ENCODE measurements at regions not wholly inside any gene's neighbourhood (a gene's known extent, or its start where the extent isn't known, plus 50 kb on each side); places are given as distances from the start of the nearest gene placed in this dataset.

DNA sequence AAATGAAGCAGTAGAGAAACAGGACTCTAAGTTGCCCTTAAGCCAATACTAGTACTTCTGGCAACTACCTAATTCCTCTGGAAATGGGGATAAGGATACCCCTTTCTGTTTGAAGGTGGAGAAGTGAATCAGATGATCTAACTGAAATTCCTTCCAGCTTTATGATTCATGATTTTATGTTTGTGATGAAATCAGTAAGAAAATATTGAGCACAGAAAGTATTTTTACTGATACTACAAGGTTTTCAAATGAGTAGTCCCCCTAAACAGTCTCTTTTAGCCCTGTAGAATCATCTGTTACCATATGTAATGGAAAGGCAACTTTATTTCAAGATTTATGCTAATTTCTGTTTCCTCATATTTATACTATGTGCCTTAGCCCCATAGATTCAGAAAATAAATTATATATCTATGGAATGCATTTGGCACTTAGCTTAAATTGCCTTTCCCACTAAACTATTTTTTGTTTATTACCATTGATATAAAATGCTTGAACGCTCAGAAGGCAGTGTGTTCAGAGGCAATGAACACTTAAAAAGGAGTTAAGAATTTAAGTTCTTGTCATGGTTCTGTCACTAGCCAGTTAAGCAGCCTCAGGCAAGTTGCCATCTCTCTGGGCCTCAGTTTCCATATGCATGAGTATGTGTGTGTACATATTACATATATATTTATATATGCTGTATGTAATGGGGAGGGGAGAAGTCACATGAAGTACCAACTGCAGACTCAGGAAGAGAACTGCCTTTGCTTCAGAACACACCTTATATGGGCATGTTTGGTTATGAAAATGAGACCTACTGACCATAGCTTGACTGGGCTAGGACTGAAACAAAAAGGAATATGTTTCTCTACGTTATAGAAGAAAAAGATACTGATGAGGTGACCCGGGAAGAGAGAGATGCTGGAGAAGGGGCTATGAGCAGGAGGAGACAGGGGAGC is 97.7 kb downstream of the CDC42EP3 start:
- no peak for TF ChIP-seq SMC3 (IDR thresholded peaks at IDR 0.05; ENCODE audit: low read depth, low read length)
- no peak for TF ChIP-seq POLR2A (IDR thresholded peaks at IDR 0.05; ENCODE audit: low read depth, low read length)
- TF ChIP-seq, protein P1, sequence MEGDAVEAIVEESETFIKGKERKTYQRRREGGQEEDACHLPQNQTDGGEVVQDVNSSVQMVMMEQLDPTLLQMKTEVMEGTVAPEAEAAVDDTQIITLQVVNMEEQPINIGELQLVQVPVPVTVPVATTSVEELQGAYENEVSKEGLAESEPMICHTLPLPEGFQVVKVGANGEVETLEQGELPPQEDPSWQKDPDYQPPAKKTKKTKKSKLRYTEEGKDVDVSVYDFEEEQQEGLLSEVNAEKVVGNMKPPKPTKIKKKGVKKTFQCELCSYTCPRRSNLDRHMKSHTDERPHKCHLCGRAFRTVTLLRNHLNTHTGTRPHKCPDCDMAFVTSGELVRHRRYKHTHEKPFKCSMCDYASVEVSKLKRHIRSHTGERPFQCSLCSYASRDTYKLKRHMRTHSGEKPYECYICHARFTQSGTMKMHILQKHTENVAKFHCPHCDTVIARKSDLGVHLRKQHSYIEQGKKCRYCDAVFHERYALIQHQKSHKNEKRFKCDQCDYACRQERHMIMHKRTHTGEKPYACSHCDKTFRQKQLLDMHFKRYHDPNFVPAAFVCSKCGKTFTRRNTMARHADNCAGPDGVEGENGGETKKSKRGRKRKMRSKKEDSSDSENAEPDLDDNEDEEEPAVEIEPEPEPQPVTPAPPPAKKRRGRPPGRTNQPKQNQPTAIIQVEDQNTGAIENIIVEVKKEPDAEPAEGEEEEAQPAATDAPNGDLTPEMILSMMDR (conservative IDR thresholded peaks at IDR 0.05; ENCODE audit: low read depth, low read length), result no peak
- TF ChIP-seq MAZ (IDR thresholded peaks at IDR 0.05; ENCODE audit: borderline replicate concordance, low read depth, low read length), result no peak
- TF ChIP-seq RFX5 (IDR thresholded peaks at IDR 0.05; ENCODE audit: low read depth, low read length), result peak; percentile 84
- no peak for TF ChIP-seq MAFK (IDR thresholded peaks at IDR 0.05; ENCODE audit: low read depth, low read length)
- no peak for TF ChIP-seq NFE2L2 (IDR thresholded peaks at IDR 0.05; ENCODE audit: low read depth, low read length)
- TF ChIP-seq RCOR1 (IDR thresholded peaks at IDR 0.05; ENCODE audit: insufficient replicate concordance, low read length), result no peak
- no peak for TF ChIP-seq MXI1 (IDR thresholded peaks at IDR 0.05; ENCODE audit: borderline replicate concordance, low read depth, low read length)
- TF ChIP-seq FOS (IDR thresholded peaks at IDR 0.05; ENCODE audit: low read depth, low read length), result no peak

All from IMR-90 (cell line).